Stimulated activated CD4-positive, alpha-beta T cell treated with anti-CD3 and anti-CD28 coated beads, Interleukin-4, amount 100 ng/mL, for 24 hours (primary cell): ENCODE measurements at regions not wholly inside any gene's neighbourhood (a gene's known extent, or its start where the extent isn't known, plus 50 kb on each side); places are given as distances from the start of the nearest gene placed in this dataset.
"Not testable (repeated sequence)": the region's sequence is repeated elsewhere in the genome, so short reads cannot be mapped to it uniquely, and the experiment has no call there.

Source experiments
- DNase-seq: peaks from one replicate; pipeline ENCODE4 v3.0.0-alpha.2; 2020

DNA sequence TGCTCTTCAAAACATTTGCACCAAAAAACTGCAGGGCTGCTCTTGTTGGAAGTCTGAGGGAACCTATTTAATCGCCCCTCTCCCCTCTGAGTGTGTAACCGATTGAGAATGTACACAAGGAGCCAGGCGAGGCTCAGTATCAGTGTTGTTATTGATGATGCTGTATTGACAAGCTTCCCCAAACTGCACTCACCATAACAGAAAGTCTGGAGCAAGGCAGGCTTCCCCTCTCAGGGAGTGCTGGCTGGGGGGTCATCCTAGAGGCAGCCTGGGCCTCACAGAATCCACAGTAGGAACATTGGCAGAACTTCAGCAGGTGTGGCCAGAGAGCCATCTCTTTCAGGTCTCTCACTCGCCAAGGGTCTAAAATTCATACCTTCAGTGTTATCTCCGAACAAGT lies 58.1 kb upstream of the TUNAR start:
- no peak for DNase-seq

DNA sequence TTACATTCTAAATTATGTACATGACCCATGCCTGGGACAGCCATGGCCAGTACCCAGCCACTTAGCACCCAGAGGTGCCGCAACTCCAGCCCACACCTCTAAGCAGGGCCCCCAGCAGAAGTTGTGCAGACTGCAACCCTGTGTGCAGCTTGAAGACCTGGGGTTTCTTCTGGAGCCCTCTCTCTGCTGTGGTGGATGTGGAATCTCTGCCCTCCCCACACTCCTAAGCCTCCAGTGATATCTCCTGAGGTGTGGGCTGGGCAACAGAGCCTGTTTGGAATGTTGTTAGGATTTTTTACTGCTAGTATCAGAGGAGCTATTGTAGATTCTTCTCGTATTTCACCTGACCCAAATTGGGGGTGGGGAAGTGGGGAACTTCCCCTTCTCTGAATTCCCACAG lies 59.4 kb upstream of the TUNAR start:
- DNase-seq, result no peak

DNA sequence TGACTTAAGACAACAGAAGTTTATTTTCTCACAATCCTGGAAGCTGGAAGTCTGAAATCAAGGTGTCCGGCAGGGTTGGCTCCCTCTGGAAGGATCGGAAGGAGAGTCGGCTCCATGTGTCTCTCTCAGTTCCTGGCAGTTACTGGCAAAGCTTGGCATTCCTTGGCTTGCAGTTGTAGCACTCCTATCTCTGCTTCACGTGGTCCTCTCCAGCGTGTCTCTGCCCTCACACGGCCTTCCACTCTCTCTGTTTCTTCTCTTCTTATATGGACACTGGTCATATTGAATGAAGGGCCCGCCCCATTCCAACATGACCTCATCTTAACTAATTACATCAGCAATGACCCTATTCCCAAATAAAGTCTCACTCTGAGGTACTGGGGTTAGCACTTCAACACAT lies 60.1 kb upstream of the TUNAR start:
- DNase-seq, result no peak

DNA sequence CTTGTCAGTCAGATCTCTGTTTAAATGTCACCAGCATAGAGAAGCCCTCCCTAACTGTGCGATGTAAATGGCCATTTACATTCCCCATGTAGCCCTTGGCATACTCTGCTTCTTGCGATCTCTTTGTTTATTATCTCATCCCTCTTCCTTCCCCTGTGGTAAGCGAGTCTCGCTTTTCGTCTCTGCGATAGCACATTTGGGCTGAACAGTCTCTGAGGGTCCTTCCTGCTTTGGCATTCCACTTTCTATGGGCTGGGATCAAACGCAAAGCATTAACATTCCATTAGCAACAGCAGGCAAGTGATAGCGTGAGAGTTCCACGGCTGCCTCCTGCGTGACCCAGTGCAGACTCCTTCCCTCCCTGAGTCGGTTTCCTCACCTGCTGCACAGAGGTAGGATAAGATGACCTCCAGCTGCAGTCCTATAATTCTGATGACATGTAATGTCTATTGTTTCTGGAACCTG lies 61.4 kb upstream of the TUNAR start:
- DNase-seq, result no peak

DNA sequence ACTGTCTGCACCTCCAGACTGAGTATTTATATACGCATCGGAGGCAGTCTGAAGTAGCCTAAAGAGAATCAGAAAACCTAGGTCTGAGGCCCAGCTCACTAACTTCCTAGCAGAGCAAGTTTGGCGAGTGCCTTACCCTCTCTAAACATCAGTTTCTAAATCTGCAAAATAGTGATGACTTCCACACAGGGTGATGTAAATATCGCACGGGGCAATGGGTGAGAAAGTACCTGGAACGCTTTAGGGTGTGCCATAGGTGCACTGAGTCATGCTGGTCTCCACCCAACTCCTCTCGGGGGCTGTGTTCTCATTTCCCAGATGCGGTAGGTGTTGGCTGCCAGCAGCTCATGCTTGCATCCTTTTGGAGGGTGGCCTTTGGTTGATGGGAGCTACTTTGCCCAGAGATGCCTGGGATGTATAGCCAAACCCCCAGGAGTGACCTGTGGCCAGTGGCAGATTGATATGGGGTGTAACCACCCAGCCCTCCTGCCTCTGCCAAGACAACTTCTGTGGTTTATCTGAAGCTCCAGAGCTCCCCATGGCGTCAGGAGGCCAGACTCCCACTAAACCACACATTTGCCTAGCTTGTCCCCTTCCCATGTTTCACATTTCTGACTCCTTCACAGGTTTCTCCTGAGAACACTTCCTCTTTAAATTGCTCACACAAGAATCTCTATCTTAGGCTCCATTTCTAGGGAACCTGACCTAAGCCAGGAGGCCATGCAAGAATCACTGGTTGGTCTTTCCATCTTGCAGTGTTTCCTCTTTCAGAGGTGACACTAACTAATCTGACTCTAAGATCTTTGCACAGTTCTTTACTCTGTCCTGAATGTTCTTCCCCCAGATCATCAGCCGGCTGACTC lies 62.0 kb upstream of the TUNAR start:
- DNase-seq, result no peak

DNA sequence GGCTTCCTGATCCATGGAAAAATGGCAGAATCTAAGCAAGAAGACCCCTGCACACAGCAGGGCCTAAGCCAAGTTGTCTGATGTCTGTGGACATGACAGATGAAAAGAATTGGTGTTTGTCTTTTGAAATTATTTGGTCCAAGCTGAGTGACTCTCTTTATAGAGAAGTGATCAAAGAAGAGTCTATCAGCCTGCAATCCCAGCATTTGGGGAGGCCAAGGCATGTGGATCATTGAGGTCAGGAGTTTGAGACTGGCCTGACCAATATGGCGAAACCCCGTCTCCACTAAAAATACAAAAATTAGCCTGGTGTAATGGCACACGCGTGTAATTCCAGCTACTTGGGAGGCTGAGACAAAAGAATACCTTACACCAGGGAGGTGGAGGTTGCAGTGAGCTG lies 64.8 kb upstream of the TUNAR start:
- DNase-seq, result no peak

DNA sequence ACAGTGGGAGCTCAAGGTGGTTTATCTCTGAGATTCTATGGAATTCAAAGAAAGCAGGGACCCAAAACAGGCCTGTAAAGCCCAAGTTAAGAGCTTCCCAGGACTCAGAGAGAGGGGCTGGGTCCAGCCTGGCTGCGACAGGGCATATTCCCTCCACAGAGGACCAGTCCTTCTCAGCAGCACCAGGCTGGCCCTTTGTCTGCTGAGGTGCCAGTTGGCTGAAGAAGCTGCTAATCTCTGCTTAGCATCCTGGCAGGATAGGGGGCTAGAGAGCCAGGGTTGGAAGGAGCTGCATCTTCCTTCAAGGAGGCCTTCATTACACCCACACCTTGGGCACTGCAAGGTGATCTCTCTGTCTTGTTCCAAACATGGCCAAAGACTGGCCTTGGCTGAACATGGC lies 68.3 kb upstream of the TUNAR start:
- no peak for DNase-seq

DNA sequence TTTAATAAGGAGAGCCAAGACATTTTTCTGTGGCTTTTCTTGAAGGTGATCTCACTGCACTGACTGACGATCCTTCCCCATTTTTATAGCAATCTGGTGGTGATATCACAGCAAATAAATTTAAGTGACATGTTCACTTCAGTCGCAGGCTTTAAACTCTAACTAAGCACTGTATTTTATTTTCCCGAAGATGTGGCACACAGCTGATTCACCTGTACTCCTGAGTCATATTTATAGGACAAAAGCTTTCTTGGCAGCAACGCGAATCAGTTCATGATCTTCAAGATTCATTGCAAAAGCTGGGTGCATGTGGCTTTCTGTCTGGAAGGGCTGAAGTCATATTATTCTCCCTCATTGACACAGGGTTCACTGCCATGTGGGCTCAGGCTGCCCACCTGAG lies 79.8 kb upstream of the TUNAR start:
- no peak for DNase-seq

DNA sequence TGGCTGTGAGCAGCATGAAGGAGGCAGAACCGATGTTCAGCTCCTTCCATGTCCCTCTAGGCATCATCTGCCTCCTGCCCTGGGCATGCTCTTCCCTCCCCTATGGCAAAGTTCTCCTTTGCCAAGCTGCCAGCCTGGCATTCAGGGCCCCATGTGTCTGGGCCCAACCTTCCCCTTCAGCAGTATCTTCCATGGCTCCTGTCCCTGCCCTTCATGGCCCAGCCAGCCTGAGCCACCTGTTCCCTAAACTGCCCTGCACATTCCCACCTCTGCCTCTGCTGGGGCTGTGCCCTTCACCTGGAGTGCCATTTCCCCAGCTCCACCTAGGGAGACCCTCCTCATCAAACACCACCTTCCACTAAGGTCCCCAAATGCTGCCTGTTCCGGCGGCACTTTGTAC lies 74.0 kb upstream of the TCL1A start:
- DNase-seq, result no peak

DNA sequence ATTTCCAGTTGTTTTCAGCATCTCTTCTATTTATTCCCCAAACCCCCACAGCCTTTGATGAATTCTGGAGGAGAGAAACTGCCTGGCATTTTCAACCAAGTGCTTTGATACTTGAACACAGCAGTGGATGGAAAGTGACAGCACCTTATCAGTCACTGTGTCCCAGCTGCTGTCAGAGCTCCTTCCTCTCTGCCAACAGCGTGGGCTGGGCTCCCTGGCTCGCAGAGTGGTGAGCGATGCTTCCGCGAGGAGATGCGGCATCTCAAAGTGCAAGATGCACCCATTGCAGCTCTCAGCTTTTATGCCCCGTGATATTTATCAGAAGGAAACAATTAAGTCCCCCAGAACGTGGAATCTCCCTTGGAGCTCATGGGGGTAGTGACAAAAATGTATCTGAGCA lies 72.6 kb upstream of the TCL1A start:
- DNase-seq, result no peak

DNA sequence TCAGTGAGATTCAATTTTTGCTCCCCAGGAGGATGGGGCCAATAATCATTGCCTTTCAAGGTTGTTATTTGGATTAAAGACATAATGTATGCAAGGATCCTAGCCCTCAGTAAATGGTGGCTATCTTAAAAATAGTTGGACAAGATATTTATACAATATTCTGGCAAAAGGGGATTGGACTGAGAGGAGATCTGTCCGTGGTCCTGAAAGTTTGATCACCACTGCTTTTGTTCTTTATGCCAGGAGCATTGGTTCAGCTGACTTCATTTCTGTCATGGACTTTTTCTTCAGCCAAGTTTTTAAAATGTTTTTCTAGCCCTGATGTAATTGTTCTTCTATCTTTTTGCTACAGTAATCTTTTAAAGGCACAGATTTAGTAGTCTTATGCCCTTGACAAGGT lies 70.2 kb upstream of the TCL1A start:
- DNase-seq, result peak; percentile 9

DNA sequence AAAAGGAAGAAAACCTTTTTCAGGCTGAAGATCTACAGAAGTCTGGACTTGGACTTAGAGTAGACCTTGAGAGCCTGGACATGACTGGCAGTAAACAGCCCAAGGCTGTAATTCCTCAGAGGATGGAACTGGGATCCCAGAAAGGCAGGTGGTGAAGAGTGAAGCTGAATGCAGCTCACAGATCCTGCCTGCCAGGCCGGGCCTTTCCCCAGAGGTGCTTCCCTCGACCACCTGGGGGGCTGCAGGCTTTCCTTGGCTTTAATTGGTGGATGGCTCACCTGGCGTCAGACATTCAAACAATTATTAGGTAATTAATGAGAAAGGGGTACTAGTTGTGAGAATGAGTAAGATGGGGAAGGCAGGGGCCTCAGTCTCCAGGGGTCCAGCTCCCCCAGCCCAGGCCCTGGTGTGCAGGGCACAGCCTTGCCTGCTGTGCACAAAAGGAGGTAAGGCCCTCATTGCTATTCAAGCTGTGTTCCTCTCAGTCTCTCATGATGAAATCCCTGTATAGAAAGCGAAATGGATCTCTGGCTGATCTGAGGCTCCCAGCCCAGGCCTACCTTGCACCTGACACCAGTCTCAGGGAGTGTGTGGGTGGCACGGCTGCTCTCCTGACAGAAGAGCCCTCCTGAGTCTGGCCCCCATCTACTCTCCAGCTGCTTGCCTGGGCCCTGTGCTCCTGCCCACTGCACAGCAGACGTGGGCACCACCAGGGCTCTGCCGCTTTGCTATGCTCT lies 63.0 kb upstream of the TCL1A start:
- no peak for DNase-seq

DNA sequence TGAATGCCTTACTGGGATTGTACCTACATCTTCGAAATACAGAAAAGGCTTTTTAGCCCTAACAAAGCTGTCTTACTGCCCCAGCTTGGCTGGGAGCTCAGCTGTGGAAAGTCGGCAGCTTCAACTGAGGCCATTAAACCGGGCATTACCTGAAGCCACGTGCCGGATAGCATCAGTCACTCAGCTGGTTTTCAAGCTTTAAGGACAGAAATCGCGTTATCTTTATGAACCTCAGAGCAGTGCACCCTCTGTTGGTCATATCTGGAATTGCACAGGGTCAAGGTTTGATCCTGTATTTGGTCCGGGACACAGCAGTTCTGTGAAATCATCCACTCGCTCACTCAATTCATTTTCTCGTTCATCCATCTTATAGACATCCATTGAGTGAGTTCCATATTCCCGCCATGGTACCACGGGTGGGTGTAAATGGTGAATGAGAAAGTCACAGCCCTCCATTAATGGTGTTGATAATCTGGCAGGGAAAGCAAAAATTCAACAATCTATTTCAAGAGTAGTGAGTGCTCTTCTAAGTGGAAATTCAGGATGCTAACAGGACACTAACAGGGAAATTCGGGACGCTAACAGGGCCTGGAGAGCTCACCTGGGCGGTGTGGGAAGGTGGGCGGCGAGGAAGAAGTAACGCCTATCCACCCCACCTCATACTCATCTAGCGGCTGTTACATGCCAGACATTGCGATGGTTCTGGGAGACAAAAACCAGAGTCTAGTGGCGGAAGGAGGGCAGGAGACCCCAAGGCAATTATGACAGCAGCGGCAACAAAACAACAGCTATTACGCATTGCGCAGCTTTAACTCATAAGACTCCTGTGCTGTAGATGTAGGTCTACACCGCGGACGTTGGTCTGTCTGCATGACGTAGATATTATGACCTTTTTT lies 60.6 kb upstream of the TCL1A start:
- DNase-seq, result peak; percentile 63

DNA sequence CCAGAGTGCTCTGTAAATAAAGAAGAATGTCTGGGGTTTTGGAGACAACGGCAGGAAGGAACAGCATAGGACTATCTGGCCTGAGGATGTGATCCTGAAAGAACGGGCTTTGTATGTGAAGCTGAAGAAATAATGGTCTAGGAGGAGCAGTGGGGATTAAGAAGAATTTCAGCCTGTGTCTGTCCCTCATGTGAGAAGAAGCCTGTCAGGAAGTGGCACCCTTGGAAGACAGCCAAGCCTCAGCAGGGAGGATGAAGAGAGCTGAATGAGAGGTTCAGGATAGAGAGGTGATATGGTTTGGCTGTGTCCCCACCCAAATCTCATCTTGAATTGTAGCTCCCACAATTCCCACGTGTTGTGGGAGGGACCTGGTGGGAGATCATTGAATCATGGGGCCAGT lies 56.9 kb upstream of the TCL1A start:
- DNase-seq, result no peak

DNA sequence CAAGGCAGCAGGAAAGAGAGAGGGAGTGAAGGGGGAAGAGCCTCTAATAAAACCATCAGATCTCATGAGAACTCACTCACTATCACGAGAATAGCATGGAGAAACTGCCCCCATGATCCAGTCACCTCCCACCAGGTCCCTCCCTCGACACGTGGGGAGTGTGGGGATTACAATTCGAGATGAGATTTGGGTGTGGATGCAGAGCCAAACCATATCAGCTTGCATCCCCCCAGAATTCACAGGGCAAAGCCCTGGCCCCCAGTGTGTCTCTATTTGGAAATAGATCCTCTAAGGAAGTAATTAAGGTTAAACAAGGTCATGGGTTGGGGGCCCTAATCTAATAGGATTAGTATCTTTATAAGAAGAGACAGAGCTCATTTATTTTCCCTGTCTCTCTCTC lies 56.1 kb upstream of the TCL1A start:
- no peak for DNase-seq

DNA sequence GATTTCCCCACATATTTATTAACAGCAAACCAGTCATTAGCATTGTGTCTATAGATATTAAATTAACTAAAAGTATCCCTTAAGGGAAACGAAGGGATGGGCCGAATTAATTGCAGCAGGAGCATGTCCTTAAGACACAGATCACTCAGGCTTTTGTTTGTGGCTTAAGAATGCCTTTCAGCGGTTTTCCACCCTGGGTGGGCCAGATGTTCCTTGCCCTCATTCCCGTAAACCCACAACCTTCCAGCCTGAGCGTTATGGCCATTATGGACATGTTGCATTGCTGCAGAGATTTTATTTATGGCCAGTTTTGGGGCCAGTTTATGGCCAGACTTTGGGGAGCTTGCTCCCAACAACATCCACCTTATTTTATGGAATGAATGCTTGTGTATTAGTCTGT lies 55.5 kb upstream of the TCL1A start:
- not testable (repeated sequence) for DNase-seq

DNA sequence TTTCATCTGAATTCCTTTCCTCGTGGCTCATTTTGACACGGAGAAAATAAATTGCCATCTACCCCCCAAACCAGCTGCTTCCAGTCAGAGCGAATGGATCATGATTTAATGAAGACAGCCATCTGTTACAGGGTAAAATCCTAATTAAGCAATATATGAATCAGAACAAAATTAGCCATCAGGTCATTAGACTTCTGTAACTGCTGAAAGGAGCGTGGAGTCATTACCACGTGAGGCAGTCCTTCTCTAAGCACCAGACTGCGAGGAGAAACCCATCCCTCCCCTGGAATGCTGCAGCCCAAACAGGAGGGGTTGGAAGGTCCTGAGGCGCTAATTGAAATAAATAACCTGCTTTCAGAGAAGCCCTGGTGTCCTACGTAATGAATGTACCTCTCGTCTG lies 51.1 kb upstream of the TCL1A start:
- no peak for DNase-seq

DNA sequence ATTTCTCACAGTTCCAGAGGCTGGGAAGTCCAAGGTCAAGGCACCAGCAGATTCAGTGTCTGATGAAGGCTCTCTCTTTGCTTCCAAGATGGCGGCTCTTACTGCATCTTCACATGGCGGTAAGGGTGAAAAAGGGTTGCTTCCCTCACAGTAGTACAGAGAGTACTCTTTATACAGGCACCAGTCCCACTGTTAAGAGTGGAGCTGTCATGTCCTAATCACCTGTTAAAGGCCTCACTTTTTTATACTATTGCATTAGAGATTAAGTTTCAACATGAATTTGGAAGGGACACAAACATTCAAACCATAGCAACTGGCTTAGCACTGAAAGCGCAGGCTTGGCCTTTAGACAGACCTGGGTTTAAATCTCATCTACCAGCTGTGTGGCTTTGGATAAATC lies 50.0 kb upstream of the TCL1A start:
- no peak for DNase-seq
